ENCODE measurements at regions not wholly inside any gene's neighbourhood (a gene's known extent, or its start where the extent isn't known, plus 50 kb on each side); places are given as distances from the start of the nearest gene placed in this dataset.
A peak's percentile ranks its signal among the peaks of the same experiment; 100 is the strongest.
"Not testable (repeated sequence)": the region's sequence is repeated elsewhere in the genome, so short reads cannot be mapped to it uniquely, and the experiment has no call there.

DNA sequence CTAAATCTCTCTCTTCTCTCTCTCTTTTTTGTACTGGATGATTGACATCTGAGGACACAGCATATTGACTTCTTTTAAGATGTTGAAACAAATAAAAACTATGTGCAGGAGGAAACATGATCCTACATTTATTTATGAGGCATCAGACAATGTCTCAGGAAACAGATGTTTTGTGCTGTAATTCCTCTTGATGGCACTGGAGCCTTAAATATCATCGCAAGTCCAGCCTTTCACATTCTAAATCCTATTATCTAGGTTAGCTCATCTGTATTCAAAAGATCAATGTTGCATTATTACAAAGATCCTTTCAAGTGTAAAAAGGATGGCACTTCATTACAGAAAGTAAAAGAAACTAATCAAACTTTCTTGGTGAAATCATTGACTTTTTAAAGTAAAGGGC, 63.9 kb downstream of the MAT2B start:
- no peak for DNase-seq

GRCh38 chr5:163571744-163572143, 66.3 kb downstream of the MAT2B start:
- peak; percentile 59 for DNase-seq

- DNase-seq: no peak
Measured at GRCh38 chr5:163574472-163575440, 69.3 kb downstream of the MAT2B start.

- DNase-seq: no peak
Measured at GRCh38 chr5:163578652-163579051, 73.2 kb downstream of the MAT2B start.

DNA sequence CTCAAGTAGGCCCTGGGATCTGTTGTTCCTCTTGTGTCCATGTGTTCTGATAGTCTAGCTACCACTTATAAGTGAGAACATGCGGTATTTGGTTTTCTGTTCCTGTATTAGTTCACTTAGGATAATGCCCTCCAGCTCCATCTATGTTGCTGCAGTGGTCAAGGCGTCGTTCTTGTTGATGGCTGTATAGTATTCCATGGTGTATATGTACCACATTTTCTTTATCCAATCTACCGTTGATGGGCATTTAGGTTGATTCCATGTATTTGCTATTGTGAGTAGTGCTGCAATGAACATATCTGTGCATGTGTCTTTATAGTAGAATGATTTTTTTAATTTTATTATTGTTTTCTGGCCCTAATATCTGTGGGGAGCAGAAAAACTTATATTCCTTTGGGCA, 74.3 kb downstream of the MAT2B start:
- no peak for DNase-seq

- no peak for DNase-seq
Measured at GRCh38 chr5:163580516-163580915, 75.1 kb downstream of the MAT2B start.

DNA sequence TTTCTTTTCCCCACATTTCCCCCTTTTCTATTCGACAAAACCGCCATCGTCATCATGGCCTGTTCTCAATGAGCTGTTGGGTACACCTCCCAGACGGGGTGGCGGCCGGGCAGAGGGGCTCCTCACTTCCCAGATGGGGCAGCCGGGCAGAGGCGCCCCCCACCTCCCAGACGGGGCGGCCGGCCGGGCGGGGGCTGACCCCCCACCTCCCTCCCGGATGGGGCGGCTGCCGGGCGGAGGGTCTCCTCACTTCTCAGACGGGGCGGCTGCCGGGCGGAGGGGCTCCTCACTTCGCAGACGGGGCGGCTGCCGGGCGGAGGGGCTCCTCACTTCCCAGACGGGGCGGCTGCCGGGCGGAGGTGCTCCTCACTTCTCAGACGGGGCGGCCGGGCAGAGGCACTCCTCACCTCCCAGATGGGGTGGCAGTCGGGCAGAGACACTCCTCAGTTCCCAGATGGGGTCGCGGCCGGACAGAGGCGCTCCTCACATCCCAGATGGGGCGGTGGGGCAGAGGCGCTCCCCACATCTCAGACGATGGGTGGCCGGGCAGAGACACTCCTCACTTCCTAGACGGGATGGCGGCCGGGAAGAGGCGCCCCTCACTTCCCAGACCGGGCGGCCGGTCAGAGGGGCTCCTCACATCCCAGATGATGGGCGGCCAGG, 78.2 kb downstream of the MAT2B start:
- DNase-seq: not testable (repeated sequence)

GRCh38 chr5:163585206-163585605, 79.8 kb downstream of the MAT2B start:
- no peak for DNase-seq

DNA sequence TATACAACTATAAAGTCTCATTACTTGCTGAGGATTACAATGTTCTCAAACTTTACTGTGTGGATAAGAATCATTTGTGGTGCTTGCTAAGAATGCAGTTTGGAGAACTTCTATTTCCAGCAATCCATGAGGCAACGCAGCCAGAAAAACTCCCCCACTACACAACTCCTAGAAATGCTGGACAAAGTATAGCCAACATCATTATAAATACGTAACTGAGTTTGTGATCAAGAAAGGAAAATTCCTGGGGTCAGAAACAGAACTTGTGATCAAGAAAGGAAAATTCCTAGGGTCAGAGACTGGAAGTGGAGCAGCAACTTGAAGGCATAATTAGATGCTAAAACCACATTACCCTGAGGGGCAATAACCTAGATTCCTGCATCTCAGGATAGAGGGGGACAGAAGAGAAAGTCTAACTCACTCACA, 81.1 kb downstream of the MAT2B start:
- peak; percentile 32 for DNase-seq

DNA sequence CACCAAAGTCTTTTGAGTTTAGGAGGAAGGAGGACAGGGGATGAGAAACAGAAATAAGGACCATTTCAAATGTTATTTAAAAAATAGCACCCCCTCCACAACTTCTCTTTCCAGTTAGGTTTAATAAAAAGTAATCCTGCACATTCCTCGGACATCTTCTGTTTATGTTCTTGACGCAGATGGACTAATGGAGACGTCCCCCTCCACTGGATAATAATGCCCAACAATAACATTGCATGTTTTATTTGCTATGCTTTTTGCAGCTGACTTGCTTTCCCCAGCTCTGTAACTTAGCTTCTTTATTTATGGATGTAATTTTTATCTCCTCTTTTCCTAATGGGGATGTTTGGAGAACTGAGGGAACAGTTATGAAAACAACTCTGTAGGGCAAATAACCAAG, 89.5 kb downstream of the MAT2B start:
- DNase-seq: no peak

DNA sequence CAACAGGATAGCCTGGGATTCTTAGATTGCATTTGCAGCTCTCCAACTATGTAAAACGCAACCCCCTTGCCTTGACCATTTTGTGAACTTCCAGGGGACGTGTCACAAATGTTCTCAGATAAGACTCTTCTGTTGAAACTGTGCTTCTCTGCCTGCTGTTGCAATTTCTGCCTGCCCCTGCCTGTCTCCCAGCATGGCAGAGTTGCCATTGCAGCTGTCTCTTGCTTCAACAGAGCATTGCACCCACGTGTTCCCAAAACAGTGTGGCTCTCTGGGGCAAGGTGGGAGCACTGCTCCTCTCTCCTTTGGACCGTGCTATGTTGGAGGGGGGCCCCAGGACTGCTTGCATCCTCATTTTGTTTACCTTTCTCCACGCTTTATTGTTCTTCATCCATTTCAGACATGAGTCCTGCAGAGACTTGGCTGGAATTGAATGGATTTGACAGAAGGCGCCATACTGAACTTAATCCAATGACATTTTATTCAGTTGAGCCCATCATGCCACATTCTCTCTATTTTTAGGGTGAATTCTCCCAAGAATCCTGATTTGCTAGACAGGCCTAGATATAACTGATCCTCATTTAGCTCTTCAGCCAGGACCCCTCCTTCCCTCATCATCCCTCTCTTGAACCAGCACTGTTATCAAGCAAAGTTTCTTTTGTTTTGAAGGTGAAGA, 90.7 kb downstream of the MAT2B start:
- DNase-seq: no peak

GRCh38 chr5:163596608-163597315, 91.3 kb downstream of the MAT2B start:
- DNase-seq: no peak

DNA sequence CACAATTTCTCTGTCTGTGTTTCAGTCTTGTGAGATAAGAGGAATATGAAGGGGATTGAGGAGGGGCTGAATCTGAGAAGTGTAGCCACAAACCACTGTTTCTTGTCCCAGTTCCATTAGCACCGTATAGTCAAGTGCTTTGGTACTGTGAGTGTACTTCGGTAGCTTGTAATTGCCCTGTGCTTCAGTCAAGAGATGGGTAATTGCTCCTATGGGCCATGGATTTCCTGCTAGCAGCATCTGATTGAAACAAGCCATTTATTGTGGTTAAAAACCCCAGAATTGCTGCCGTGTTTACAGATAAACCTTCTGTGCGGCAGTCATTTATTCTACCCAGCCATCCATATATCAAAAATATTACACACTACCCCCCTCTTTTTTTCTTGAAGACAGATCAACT, 98.6 kb downstream of the MAT2B start:
- no peak for DNase-seq

- DNase-seq: no peak
Measured at GRCh38 chr5:163607256-163607655, 101.8 kb downstream of the MAT2B start.

DNA sequence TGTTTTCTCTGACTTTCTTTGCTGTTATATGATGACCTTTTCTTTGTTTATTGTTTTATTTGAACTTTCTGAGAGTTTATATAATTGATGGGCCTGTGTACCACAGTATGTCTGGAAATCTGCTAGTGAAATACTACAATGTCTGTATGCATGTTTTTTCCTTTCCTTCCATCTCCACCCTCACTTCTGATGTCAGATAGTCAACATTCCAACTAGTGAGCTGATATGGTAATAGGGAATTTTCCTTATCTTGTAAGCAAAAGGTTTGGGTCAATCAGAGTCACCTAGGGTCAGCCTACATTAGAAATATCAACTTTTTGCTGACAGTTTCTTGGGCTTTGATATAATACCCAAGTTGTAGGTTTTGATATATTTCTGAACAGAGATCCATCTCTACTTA, 103.2 kb downstream of the MAT2B start:
- no peak for DNase-seq

- no peak for DNase-seq
Measured at GRCh38 chr5:163609910-163610309, 104.5 kb downstream of the MAT2B start.

GRCh38 chr5:163612358-163613149, 107.1 kb downstream of the MAT2B start:
- DNase-seq: no peak

- no peak for DNase-seq
Measured at GRCh38 chr5:163613150-163613442, 107.7 kb downstream of the MAT2B start.

GRCh38 chr5:163614787-163615186, 109.4 kb downstream of the MAT2B start:
- no peak for DNase-seq

- no peak for DNase-seq
Measured at GRCh38 chr5:163619273-163619934, 114.0 kb downstream of the MAT2B start.

DNA sequence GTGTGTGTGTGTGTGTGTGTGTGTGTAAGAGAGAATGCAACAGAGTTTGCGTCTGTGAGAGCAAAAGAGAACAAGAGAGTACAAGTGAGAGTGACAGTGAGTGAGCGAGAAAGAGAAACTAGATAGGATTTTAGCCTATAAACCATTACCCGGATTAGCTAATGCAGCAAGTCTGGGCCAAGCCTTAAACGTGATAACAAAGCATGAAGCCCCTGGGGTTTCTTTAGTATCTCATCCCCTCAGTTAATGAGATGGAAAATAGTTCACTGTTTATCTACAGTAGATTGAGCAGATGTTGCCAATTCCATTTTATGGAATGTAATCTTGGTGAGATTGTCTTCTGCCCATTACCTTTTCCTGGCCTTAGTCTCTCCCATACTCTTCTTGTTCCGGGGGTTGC, 114.5 kb downstream of the MAT2B start:
- DNase-seq: no peak

GRCh38 chr5:163622799-163623198, 117.4 kb downstream of the MAT2B start:
- no peak for DNase-seq

Measured in left hindlimb (tissue), 1 donor.